ENCODE measurements at regions not wholly inside any gene's neighbourhood (a gene's known extent, or its start where the extent isn't known, plus 50 kb on each side); places are given as distances from the start of the nearest gene placed in this dataset.

GRCh38 chr4:141900856-141901255 is 264.5 kb downstream of the IL15 start:
- CTCF ChIA-PET (ENCODE audit: low intra/inter-chr PET ratio) = no interaction called here
- DNase-seq (ENCODE audit: extremely low read depth in 1 of 4, low spot score in 3 of 4) = no peak
- no peak for TF ChIP-seq ZMIZ1 (IDR thresholded peaks at IDR 0.05; ENCODE audit: low read depth in 2 of 2, low read length in 2 of 2)
- no peak for TF ChIP-seq FOXJ2 (tag; IDR thresholded peaks at IDR 0.05)
- 3% methylated on average over 4 of the region's 4 CpGs for WGBS (ENCODE audit: insufficient coverage, low coverage, missing lambda C conversion rate)
- no peaks in the 10 kb centered on the region for H3K9me1 ChIP-seq (ENCODE audit: control insufficient read depth, insufficient read depth, low read length)
- BruUV-seq (replicated peaks) = no TSS peak
- H3K36me3 ChIP-seq (ENCODE audit: control insufficient read depth, insufficient read depth, low read length) = no peaks in the 10 kb centered on the region
- H3K27ac ChIP-seq (ENCODE audit: extremely low read depth, low read depth, low read length) = no peak overlapping the region
- ATAC-seq = no peak
- no peak overlapping the region for H3K4me2 ChIP-seq (ENCODE audit: insufficient read depth, low read length)
- no peaks in the 10 kb centered on the region for H3K27me3 ChIP-seq (ENCODE audit: control insufficient read depth in 2 of 2, insufficient read depth in 2 of 2, low read length in 2 of 2)
- H2AFZ ChIP-seq (ENCODE audit: low read depth, low read length) = peak overlapping the region; percentile 36; the same call in 1 of the 2 replicates
- no peak for FAIRE-seq
- in situ Hi-C loops (cut with MboI) = no loop called here
- no peak overlapping the region for H3K9ac ChIP-seq (ENCODE audit: insufficient read depth in 1 of 2, low read depth in 2 of 2, low read length in 2 of 2)
- no peak overlapping the region for H3K4me3 ChIP-seq
- no peaks in the 10 kb centered on the region for H3K4me1 ChIP-seq (replicated peaks in 1 of 2; ENCODE audit: control insufficient read depth in 2 of 2, insufficient read depth in 2 of 2, low read length in 2 of 2)
- no peaks in the 10 kb centered on the region for H3K9me3 ChIP-seq (replicated peaks; ENCODE audit: control insufficient read depth, insufficient read depth, low read depth, low read length)
- intact Hi-C loops (cut with micrococcal nuclease) = no loop called here
- H3K79me2 ChIP-seq (ENCODE audit: control insufficient read depth, insufficient read depth, low read length) = no peaks in the 10 kb centered on the region
- POLR2A ChIA-PET = no interaction called here
- H4K20me1 ChIP-seq (replicated peaks; ENCODE audit: control insufficient read depth, insufficient read depth, low read length) = no peaks in the 10 kb centered on the region

DNA sequence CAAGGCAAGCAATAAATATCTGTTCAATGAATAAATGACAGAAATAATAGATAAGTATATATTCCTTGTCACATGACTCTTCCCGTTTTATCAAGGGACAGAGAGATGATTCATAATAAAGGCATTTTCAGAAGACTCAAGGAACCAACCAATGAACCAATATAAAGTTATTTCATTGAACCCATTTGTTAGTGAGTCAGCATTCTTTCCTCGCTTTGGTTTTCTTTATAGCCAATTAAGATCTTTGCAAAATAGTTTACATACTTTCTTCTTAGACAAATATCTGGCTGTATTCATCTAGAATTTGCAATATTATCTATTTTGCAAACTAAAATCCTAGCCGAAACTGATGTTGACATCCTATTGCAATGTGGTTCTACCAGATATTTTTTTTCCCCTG is 269.4 kb downstream of the IL15 start:
- Histone ChIP-seq H3K4me3 (no peak overlapping the region), H3K4me1 (replicated peaks in 1 of 2; ENCODE audit: control insufficient read depth in 2 of 2, insufficient read depth in 2 of 2, low read length in 2 of 2) (no peaks in the 10 kb centered on the region), H3K9ac (ENCODE audit: insufficient read depth in 1 of 2, low read depth in 2 of 2, low read length in 2 of 2) (no peak overlapping the region), H3K9me1 (ENCODE audit: control insufficient read depth, insufficient read depth, low read length) (no peaks in the 10 kb centered on the region), H3K4me2 (ENCODE audit: insufficient read depth, low read length) (no peak overlapping the region), H4K20me1 (replicated peaks; ENCODE audit: control insufficient read depth, insufficient read depth, low read length) (no peaks in the 10 kb centered on the region), H3K9me3 (replicated peaks; ENCODE audit: control insufficient read depth, insufficient read depth, low read depth, low read length) (no peaks in the 10 kb centered on the region), H3K36me3 (ENCODE audit: control insufficient read depth, insufficient read depth, low read length) (no peaks in the 10 kb centered on the region), H2AFZ (ENCODE audit: low read depth, low read length) (no peak overlapping the region), H3K79me2 (ENCODE audit: control insufficient read depth, insufficient read depth, low read length) (no peaks in the 10 kb centered on the region), H3K27me3 (ENCODE audit: control insufficient read depth in 2 of 2, insufficient read depth in 2 of 2, low read length in 2 of 2) (no peaks in the 10 kb centered on the region), H3K27ac (ENCODE audit: extremely low read depth, low read depth, low read length) (no peak overlapping the region)
- ATAC-seq (no peak), FAIRE-seq (no peak), DNase-seq (ENCODE audit: extremely low read depth in 1 of 4, low spot score in 3 of 4) (no peak)
- TF ChIP-seq ZNF316 (IDR thresholded peaks at IDR 0.05) (0 out of 2 replicates have a peak, but pooled peaks have one; percentile 7), RAD21 (CRISPR knock-in tag; conservative IDR thresholded peaks at IDR 0.05 in 1 of 2, IDR thresholded peaks at IDR 0.05 in 1 of 2) (no peak)
- ChIA-PET CTCF (ENCODE audit: low intra/inter-chr PET ratio) (no interaction called here), POLR2A (no interaction called here)
- in situ Hi-C loops (cut with MboI) = no loop called here
- intact Hi-C loops (cut with micrococcal nuclease) = no loop called here
- 20% methylated on average over 3 of the region's 3 CpGs for WGBS (ENCODE audit: insufficient coverage, low coverage, missing lambda C conversion rate)
- no TSS peak for BruUV-seq (replicated peaks)

Data from K562 (cell line).